H1 (cell line): ENCODE measurements at regions not wholly inside any gene's neighbourhood (a gene's known extent, or its start where the extent isn't known, plus 50 kb on each side); places are given as distances from the start of the nearest gene placed in this dataset.

Source experiments
- CTCF ChIA-PET: fragments of 300-600 bp; sonication (Branson Sonifier 250); formaldehyde crosslinking; loops from one replicate; lab custom pipeline; 2021; ENCODE audit not compliant: partially characterized antibody; lab: Charles Lee
- POLR2A ChIA-PET: fragments of 300-600 bp; sonication (Branson Sonifier 250); formaldehyde crosslinking; loops from one replicate; lab custom pipeline; 2021; ENCODE audit warnings: inconsistent platforms; ENCODE audit not compliant: partially characterized antibody; lab: Charles Lee
- DNase-seq, 2 experiments: peaks; one replicate each; pipeline versions ENCODE4 v3.0.0 to v3.0.0-alpha.2; 2010 to 2022; ENCODE audit warnings: low spot score in 2 of 2, low read depth in 1 of 2, mixed read lengths in 1 of 2
- FAIRE-seq: peaks from 2 replicates; lab custom pipeline; 2011; peaks lifted over from hg19 to GRCh38; lab: Jason Lieb, UNC
- H2AFZ ChIP-seq: 2 replicates; pipeline ENCODE4 v1.8.1; 2012; ENCODE audit warnings: low read length, inconsistent platforms
- H2AK5ac ChIP-seq: 2 replicates; pipeline ENCODE4 v1.6.1; 2013; ENCODE audit warnings: low read depth, low read length
- H2BK120ac ChIP-seq: replicated peaks from 2 replicates; pipeline ENCODE3; 2013; ENCODE audit warnings: low read depth, low read length, inconsistent platforms
- H2BK12ac ChIP-seq: 2 replicates; pipeline ENCODE4 v1.6.1; 2013; ENCODE audit warnings: low read depth, low read length
- H2BK15ac ChIP-seq: 2 replicates; pipeline ENCODE4 v1.6.1; 2013; ENCODE audit warnings: low read length
- H2BK20ac ChIP-seq: 2 replicates; pipeline ENCODE4 v1.6.1; 2013; ENCODE audit warnings: low read length
- H2BK5ac ChIP-seq: 2 replicates; pipeline ENCODE4 v1.6.1; 2013; ENCODE audit warnings: low read depth, low read length
- H3K14ac ChIP-seq: 2 replicates; pipeline ENCODE4 v1.6.1; 2013; ENCODE audit warnings: inconsistent platforms; ENCODE audit not compliant: insufficient read length
- H3K18ac ChIP-seq: 2 replicates; pipeline ENCODE4 v1.6.1; 2013; ENCODE audit warnings: low read length; ENCODE audit errors: extremely low read depth
- H3K23ac ChIP-seq: 2 replicates; pipeline ENCODE4 v1.6.1; 2013; ENCODE audit warnings: inconsistent platforms; ENCODE audit not compliant: insufficient read length
- H3K23me2 ChIP-seq: 2 replicates; pipeline ENCODE4 v1.6.1; 2013; ENCODE audit warnings: low read depth, low read length
- H3K27ac ChIP-seq: 2 replicates; pipeline ENCODE4 v1.6.1; 2011; ENCODE audit warnings: low read depth, low read length, inconsistent platforms
- H3K27me3 ChIP-seq, 4 experiments: replicated peaks in 1 of 4; 1 replicate in 1 of 4; 2 replicates in 3 of 4; pipeline versions ENCODE4 v1.6.1 to v1.8.1; 2011 to 2013; ENCODE audit warnings: low read length in 3 of 4, mild to moderate bottlenecking in 3 of 4, inconsistent platforms in 2 of 4, mixed read lengths in 2 of 4, moderate library complexity in 1 of 4; ENCODE audit not compliant: control insufficient read depth in 3 of 4, insufficient read depth in 3 of 4; ENCODE audit errors: extremely low read depth in 1 of 4
- H3K36me3 ChIP-seq, 4 experiments: 2 replicates each; pipeline versions ENCODE4 v1.6.1 to v1.8.1; 2011 to 2013; ENCODE audit warnings: mild to moderate bottlenecking in 4 of 4, low read length in 3 of 4, moderate library complexity in 2 of 4, control low read depth in 1 of 4, inconsistent platforms in 1 of 4; ENCODE audit not compliant: insufficient read depth in 4 of 4, control insufficient read depth in 2 of 4
- H3K4ac ChIP-seq: replicated peaks from 2 replicates; pipeline ENCODE3; 2013; ENCODE audit warnings: low read length, low read depth, mixed read lengths, inconsistent platforms; ENCODE audit not compliant: insufficient read length
- H3K4me1 ChIP-seq, 4 experiments: replicated peaks in 1 of 4; 1 replicate in 1 of 4; 2 replicates in 3 of 4; pipeline versions ENCODE4 v1.6.1 to v1.8.1; 2011 to 2013; ENCODE audit warnings: low read length in 3 of 4, inconsistent platforms in 2 of 4, mixed read lengths in 1 of 4; ENCODE audit not compliant: insufficient read depth in 4 of 4, control insufficient read depth in 3 of 4
- H3K4me2 ChIP-seq, 2 experiments: 2 replicates each; pipeline versions ENCODE4 v1.6.1 to v1.8.1; 2011 to 2013; ENCODE audit warnings: low read depth in 2 of 2, low read length in 2 of 2, control low read depth in 1 of 2, inconsistent platforms in 1 of 2, mild to moderate bottlenecking in 1 of 2; ENCODE audit not compliant: insufficient read depth in 1 of 2
- H3K4me3 ChIP-seq, 4 experiments: fragments of 200-600, 300-600 bp in 1 of 4; sonication (generic), shearing (Covaris generic), sonication (Bioruptor Twin) in 1 of 4; 2 replicates each; pipeline versions ENCODE4 v1.5.1 to v1.8.1; 2011 to 2016; ENCODE audit warnings: low read length in 4 of 4, low read depth in 3 of 4, control low read depth in 2 of 4, inconsistent platforms in 2 of 4, mild to moderate bottlenecking in 2 of 4, mixed read lengths in 1 of 4, moderate library complexity in 1 of 4; ENCODE audit not compliant: insufficient read depth in 2 of 4; ENCODE audit errors: extremely low read depth in 1 of 4
- H3K56ac ChIP-seq: replicated peaks from 2 replicates; pipeline ENCODE3; 2013; ENCODE audit warnings: low read depth, mild to moderate bottlenecking, mixed read lengths, low read length, inconsistent platforms; ENCODE audit not compliant: insufficient read length
- H3K79me1 ChIP-seq: 2 replicates; pipeline ENCODE4 v1.6.1; 2013; ENCODE audit warnings: low read depth, low read length, control low read depth
- H3K79me2 ChIP-seq, 2 experiments: 2 replicates each; pipeline versions ENCODE4 v1.6.1 to v1.8.1; 2012 to 2013; ENCODE audit warnings: low read length in 2 of 2, mild to moderate bottlenecking in 2 of 2, inconsistent platforms in 1 of 2; ENCODE audit not compliant: insufficient read depth in 2 of 2, control insufficient read depth in 1 of 2
- H3K9ac ChIP-seq, 4 experiments: replicated peaks in 1 of 4; 1 replicate in 1 of 4; 2 replicates in 3 of 4; pipeline versions ENCODE4 v1.6.1 to v1.8.1; 2011 to 2013; ENCODE audit warnings: low read depth in 3 of 4, low read length in 3 of 4, control low read depth in 2 of 4, mild to moderate bottlenecking in 2 of 4, moderate library complexity in 2 of 4, inconsistent platforms in 1 of 4; ENCODE audit errors: extremely low read depth in 1 of 4
- H3K9me3 ChIP-seq, 2 experiments: 2 replicates each; pipeline versions ENCODE4 v1.6.1 to v1.8.1; 2012 to 2013; ENCODE audit warnings: mild to moderate bottlenecking in 2 of 2, moderate library complexity in 2 of 2, control low read depth in 1 of 2, inconsistent platforms in 1 of 2, low read depth in 1 of 2, low read length in 1 of 2, mixed read lengths in 1 of 2; ENCODE audit not compliant: insufficient read depth in 2 of 2
- H4K20me1 ChIP-seq, 2 experiments: replicated peaks in 1 of 2; 2 replicates each; pipeline versions ENCODE3 to v1.8.1; 2011 to 2013; ENCODE audit warnings: inconsistent platforms in 2 of 2, low read length in 2 of 2, mild to moderate bottlenecking in 1 of 2; ENCODE audit not compliant: insufficient read depth in 2 of 2, control insufficient read depth in 1 of 2
- H4K5ac ChIP-seq: 2 replicates; pipeline ENCODE4 v1.6.1; 2013; ENCODE audit warnings: low read length, low read depth, mixed read lengths, inconsistent platforms; ENCODE audit not compliant: insufficient read length
- H4K8ac ChIP-seq: 2 replicates; pipeline ENCODE4 v1.8.0; 2013; ENCODE audit warnings: mild to moderate bottlenecking, moderate library complexity, low read length, inconsistent platforms; ENCODE audit not compliant: insufficient read depth; ENCODE audit errors: extremely low read depth
- H4K91ac ChIP-seq: replicated peaks from 2 replicates; pipeline ENCODE3; 2013; ENCODE audit warnings: low read length, mixed read lengths, inconsistent platforms; ENCODE audit not compliant: insufficient read length
- CBX5 ChIP-seq: fragments of 300-800, 300-1000 bp; sonication (generic); IDR thresholded peaks from 2 replicates; pipeline ENCODE4 v1.7.1; 2016; ENCODE audit warnings: antibody characterized with exemption, low read length, low read depth
- CHD2 ChIP-seq: IDR thresholded peaks from 2 replicates; pipeline ENCODE4 v1.6.1; 2012; ENCODE audit warnings: low read length, improper control_type of control experiment
- CREB1 ChIP-seq: IDR thresholded peaks from 2 replicates; pipeline ENCODE4 v1.6.1; 2012; ENCODE audit warnings: inconsistent platforms
- EP300 ChIP-seq, 2 experiments: IDR thresholded peaks; 1 replicate in 1 of 2; 2 replicates in 1 of 2; pipeline ENCODE4 v1.6.1; 2011 to 2012; ENCODE audit warnings: low read depth in 2 of 2, low read length in 2 of 2, mild to moderate bottlenecking in 2 of 2, borderline replicate concordance in 1 of 2, inconsistent platforms in 1 of 2, moderate library complexity in 1 of 2
- HDAC2 ChIP-seq, 2 experiments: fragments of 300-600 bp in 1 of 2; sonication (generic) in 1 of 2; IDR thresholded peaks; 2 replicates each; pipeline ENCODE4 v1.6.1; 2011 to 2012; ENCODE audit warnings: low read depth in 2 of 2, low read length in 2 of 2, mild to moderate bottlenecking in 2 of 2, moderate library complexity in 2 of 2, borderline replicate concordance in 1 of 2, inconsistent platforms in 1 of 2
- HDAC6 ChIP-seq: IDR thresholded peaks from one replicate; pipeline ENCODE4 v1.7.1; 2012; ENCODE audit warnings: low read depth, mild to moderate bottlenecking, inconsistent platforms, low read length, moderate library complexity
- KDM4A ChIP-seq: IDR thresholded peaks from one replicate; pipeline ENCODE4 v1.7.1; 2012; ENCODE audit warnings: low read depth, mild to moderate bottlenecking, moderate library complexity, low read length, inconsistent platforms; ENCODE audit not compliant: severe bottlenecking
- KDM5A ChIP-seq: fragments of 200-600 bp; IDR thresholded peaks from 2 replicates; pipeline ENCODE4 v1.7.1; 2012; ENCODE audit warnings: mild to moderate bottlenecking, low read length, inconsistent platforms, mixed read lengths
- NANOG ChIP-seq: IDR thresholded peaks from 2 replicates; pipeline ENCODE4 v1.6.1; 2011; ENCODE audit warnings: low read length, low read depth, mild to moderate bottlenecking, inconsistent platforms; ENCODE audit not compliant: insufficient read depth, poor library complexity, severe bottlenecking
- POU5F1 ChIP-seq: IDR thresholded peaks from 2 replicates; pipeline ENCODE4 v1.6.1; 2011; ENCODE audit warnings: low read depth, mild to moderate bottlenecking, low read length, moderate library complexity
- RAD21 ChIP-seq, 2 experiments: IDR thresholded peaks in 1 of 2; conservative IDR thresholded peaks in 1 of 2; 2 replicates each; pipeline ENCODE4 v1.6.1; 2011; ENCODE audit warnings: low read depth in 2 of 2, low read length in 2 of 2, improper control_type of control experiment in 1 of 2, inconsistent platforms in 1 of 2, mild to moderate bottlenecking in 1 of 2, moderate library complexity in 1 of 2
- SIN3A ChIP-seq, 2 experiments: IDR thresholded peaks in 1 of 2; conservative IDR thresholded peaks in 1 of 2; 2 replicates each; pipeline ENCODE4 v1.6.1; 2011 to 2012; ENCODE audit warnings: low read length in 2 of 2, improper control_type of control experiment in 1 of 2, low read depth in 1 of 2, mild to moderate bottlenecking in 1 of 2
- SIRT6 ChIP-seq: IDR thresholded peaks from one replicate; pipeline ENCODE4 v1.7.1; 2012; ENCODE audit warnings: low read length, inconsistent platforms
- SRF ChIP-seq: IDR thresholded peaks from 2 replicates; pipeline ENCODE4 v1.6.1; 2011; ENCODE audit warnings: mild to moderate bottlenecking, low read depth, low read length, moderate library complexity
- TCF12 ChIP-seq: IDR thresholded peaks from 2 replicates; pipeline ENCODE4 v1.6.1; 2011; ENCODE audit warnings: low read depth, mild to moderate bottlenecking, low read length
- WGBS, 2 experiments: shearing (Covaris generic) in 1 of 2; methylation state at CpG; one replicate each; pipeline versions ENCODE4 v1.1.6 to v1.1.7; 2013 to 2015; ENCODE audit warnings: low lambda C conversion rate in 2 of 2, mixed read lengths in 2 of 2, inconsistent platforms in 1 of 2, low coverage in 1 of 2, missing lambda C conversion rate in 1 of 2; ENCODE audit not compliant: insufficient replicate concordance in 2 of 2, insufficient coverage in 1 of 2, insufficient read length in 1 of 2; ENCODE audit errors: extremely low coverage in 1 of 2, missing lambda C conversion rate in 1 of 2; 5-methylcytosine and 5-hydroxymethylcytosine counted together

DNA sequence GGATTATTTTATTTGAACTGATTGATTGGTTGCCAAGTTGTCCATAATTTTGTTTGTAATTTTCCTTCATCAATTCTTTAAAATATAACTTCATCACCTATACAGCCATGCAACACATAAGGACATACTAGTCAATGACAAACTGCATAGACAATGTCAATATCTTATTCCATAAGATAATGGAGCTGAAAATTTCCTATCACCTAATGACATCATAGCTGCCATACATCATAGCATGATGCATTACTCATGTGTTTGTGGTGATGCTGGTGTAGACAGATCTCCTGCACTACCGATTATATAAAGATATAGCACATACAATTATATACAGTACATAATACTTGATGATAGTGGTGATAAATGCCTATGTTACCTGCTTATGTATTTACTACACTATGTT, 369.8 kb upstream of the NT5C1B start:
- no peak overlapping the region for H3K18ac ChIP-seq
- no peak overlapping the region for H3K14ac ChIP-seq
- H3K9me3 ChIP-seq: no peaks in the 10 kb centered on the region
- no peak overlapping the region for H3K56ac ChIP-seq
- H4K91ac ChIP-seq: no peak overlapping the region
- H3K27me3 ChIP-seq: no peaks in the 10 kb centered on the region
- no peak overlapping the region for H4K5ac ChIP-seq
- DNase-seq (no peak), FAIRE-seq (no peak)
- H2BK12ac ChIP-seq: no peak overlapping the region
- no peak overlapping the region for H4K8ac ChIP-seq
- no peak overlapping the region for H3K4me2 ChIP-seq
- 77% methylated on average over 1 of the region's 1 CpG; no CpG with 5 or more reads in 1 of the 2 experiments for WGBS, 2 experiments
- no peak overlapping the region for H2BK15ac ChIP-seq
- ChIA-PET CTCF (interaction anchor here (0.8 kb wide), 1 partner anchor 354 kb away, joined by 4 read pairs; no protein-coding TSS in a partner anchor), POLR2A (no interaction called here)
- H2BK120ac ChIP-seq: no peak overlapping the region
- H2BK5ac ChIP-seq: no peak overlapping the region
- no peaks in the 10 kb centered on the region for H3K36me3 ChIP-seq
- no peak overlapping the region for H2BK20ac ChIP-seq
- H3K4ac ChIP-seq: no peak overlapping the region
- H3K79me1 ChIP-seq: no peaks in the 10 kb centered on the region
- H3K23me2 ChIP-seq: no peaks in the 10 kb centered on the region
- no peak overlapping the region for H2AFZ ChIP-seq
- H3K4me3 ChIP-seq: no peak overlapping the region
- no peak overlapping the region for H3K9ac ChIP-seq
- H4K20me1 ChIP-seq: no peaks in the 10 kb centered on the region
- no peaks in the 10 kb centered on the region for H3K4me1 ChIP-seq
- H3K79me2 ChIP-seq: no peaks in the 10 kb centered on the region
- H2AK5ac ChIP-seq: no peak overlapping the region
- H3K23ac ChIP-seq: no peak overlapping the region
- no peak overlapping the region for H3K27ac ChIP-seq
- TF ChIP-seq SRF (no peak), RAD21 (IDR thresholded peaks at IDR 0.05 in 1 of 2, conservative IDR thresholded peaks at IDR 0.05 in 1 of 2; ENCODE audit: low read depth in 2 of 2, low read length in 2 of 2) (no peak), SIRT6 (no peak), HDAC2 (IDR thresholded peaks at IDR 0.05; ENCODE audit: borderline replicate concordance in 1 of 2, low read depth in 2 of 2, low read length in 2 of 2) (no peak), CBX5 (no peak), CREB1 (no peak), NANOG (no peak), POU5F1 (no peak), KDM4A (no peak), SIN3A (conservative IDR thresholded peaks at IDR 0.05 in 1 of 2, IDR thresholded peaks at IDR 0.05 in 1 of 2; ENCODE audit: low read depth in 1 of 2, low read length in 2 of 2) (no peak), EP300 (IDR thresholded peaks at IDR 0.05; ENCODE audit: borderline replicate concordance in 1 of 2, low read depth in 2 of 2, low read length in 2 of 2) (no peak), KDM5A (no peak), TCF12 (no peak), HDAC6 (no peak), CHD2 (no peak)
